Activated CD4-positive, alpha-beta T cell treated with anti-CD3 and anti-CD28 coated beads for 36 hours (primary cell): ENCODE measurements at regions not wholly inside any gene's neighbourhood (a gene's known extent, or its start where the extent isn't known, plus 50 kb on each side); places are given as distances from the start of the nearest gene placed in this dataset.
A peak's percentile ranks its signal among the peaks of the same experiment; 100 is the strongest.
"Not testable (repeated sequence)": the region's sequence is repeated elsewhere in the genome, so short reads cannot be mapped to it uniquely, and the experiment has no call there.

Source experiments
- ATAC-seq: fragments of 200-7000 bp; cut with Tn5 transposase; one replicate; pipeline ENCODE4 v1.10.0; 2021; ENCODE audit warnings: mild to moderate bottlenecking, moderate library complexity
- CTCF ChIA-PET: fragments of 350-600 bp; sonication (Branson Sonifier 250); formaldehyde crosslinking; loops from one replicate; lab custom pipeline; 2021; ENCODE audit warnings: antibody characterized with exemption; lab: Charles Lee
- POLR2A ChIA-PET: fragments of 350-600 bp; sonication (Branson Sonifier 250); formaldehyde crosslinking; loops from one replicate; lab custom pipeline; 2021; ENCODE audit warnings: antibody characterized with exemption, inconsistent platforms; lab: Charles Lee
- DNase-seq: peaks from one replicate; pipeline ENCODE4 v3.0.0-alpha.2; 2020
- H3K27ac Mint-ChIP-seq: one replicate; pipeline ENCODE4 v1.8.0; 2021; ENCODE audit warnings: mixed read lengths
- H3K27me3 Mint-ChIP-seq: one replicate; pipeline ENCODE4 v1.8.0; 2021; ENCODE audit warnings: mixed read lengths
- H3K36me3 Mint-ChIP-seq: one replicate; pipeline ENCODE4 v1.8.0; 2021; ENCODE audit warnings: low read depth, mixed read lengths
- H3K4me1 Mint-ChIP-seq: one replicate; pipeline ENCODE4 v1.8.0; 2021; ENCODE audit warnings: mixed read lengths
- H3K4me3 Mint-ChIP-seq: one replicate; pipeline ENCODE4 v1.8.0; 2021; ENCODE audit warnings: mild to moderate bottlenecking, moderate library complexity, mixed read lengths
- H3K9me3 Mint-ChIP-seq: one replicate; pipeline ENCODE4 v1.8.0; 2021; ENCODE audit warnings: low read depth, mixed read lengths
- intact Hi-C, 2 experiments: fragments of 100-400 bp; cut with DNase I in 1 of 2; cut with micrococcal nuclease in 1 of 2; formaldehyde crosslinking; loops; one replicate each; pipeline versions ENCODE4 v1.14.2 to v1.15.1; 2022 to 2024; cut with DNase I, micrococcal nuclease

- H3K4me1 Mint-ChIP-seq = peaks cover 37% of the 10 kb centered on the region
- H3K27ac Mint-ChIP-seq = peak overlapping the region; percentile 17
- DNase-seq (peak; percentile 71), ATAC-seq (peak; percentile 87)
- peak overlapping the region; percentile 9 for H3K4me3 Mint-ChIP-seq
- no peaks in the 10 kb centered on the region for H3K9me3 Mint-ChIP-seq
- POLR2A ChIA-PET = interaction anchor here (0.6 to 0.7 kb wide), 2 partner anchors 13 to 284 kb away, joined by 3 read pairs; no protein-coding TSS in a partner anchor
- H3K27me3 Mint-ChIP-seq = peaks cover 7% of the 10 kb centered on the region
- no peaks in the 10 kb centered on the region for H3K36me3 Mint-ChIP-seq
- intact Hi-C loops = loop anchor here in 1 of 2 experiments (1.0 to 2.0 kb wide), 2 partner anchors 120 to 720 kb away; no protein-coding TSS in a partner anchor
- CTCF ChIA-PET = no interaction called here
Observed at GRCh38 chr12:9364224-9365176, 156.3 kb upstream of the PZP start.

DNA sequence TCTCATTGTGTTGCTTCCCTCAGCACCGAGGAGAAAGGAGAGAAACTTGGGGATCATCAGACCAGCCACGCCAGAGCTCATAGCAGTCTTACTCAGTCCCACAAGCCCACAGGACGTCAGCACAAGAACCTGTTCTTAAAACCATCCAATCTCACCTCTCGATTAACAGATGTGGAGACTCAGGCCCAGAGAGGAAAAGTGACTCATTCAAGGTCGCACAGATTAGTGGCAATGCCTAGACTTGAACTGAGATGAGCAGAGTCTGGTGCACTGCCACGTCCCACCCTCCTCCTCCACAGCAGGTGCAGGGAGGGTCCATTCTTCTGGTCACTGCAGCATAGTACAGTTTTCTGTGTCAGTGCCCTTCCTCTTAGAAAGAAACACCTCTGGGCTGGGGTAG lies 154.9 kb upstream of the PZP start:
- Mint-ChIP-seq H3K27ac (no peak overlapping the region), H3K27me3 (peaks cover 7% of the 10 kb centered on the region)
- POLR2A ChIA-PET = no interaction called here

GRCh38 chr12:9361879-9362326 lies 153.7 kb upstream of the PZP start:
- ATAC-seq (no peak), DNase-seq (peak; percentile 13)
- Mint-ChIP-seq H3K36me3 (no peaks in the 10 kb centered on the region), H3K4me3 (no peak overlapping the region), H3K4me1 (peaks cover 31% of the 10 kb centered on the region), H3K9me3 (no peaks in the 10 kb centered on the region), H3K27me3 (peaks cover 7% of the 10 kb centered on the region), H3K27ac (no peak overlapping the region)
- ChIA-PET POLR2A (no interaction called here), CTCF (interaction anchor here (0.6 to 1.1 kb wide), 3 partner anchors 8 to 346 kb away, joined by 3 to 7 read pairs (median 4); no protein-coding TSS in a partner anchor)
- intact Hi-C loops = no loop called here

More for the DNA sequence above, 154.9 kb upstream of the PZP start:
- Mint-ChIP-seq H3K4me3 (no peak overlapping the region), H3K36me3 (no peaks in the 10 kb centered on the region), H3K9me3 (no peaks in the 10 kb centered on the region), H3K4me1 (peaks cover 36% of the 10 kb centered on the region)
- DNase-seq (peak; percentile 41), ATAC-seq (peak; percentile 51)
- CTCF ChIA-PET = interaction anchor here (0.6 kb wide), 1 partner anchor 32 kb away, joined by 3 read pairs; no protein-coding TSS in a partner anchor
- intact Hi-C loops = no loop called here

- CTCF ChIA-PET = interaction anchor here (0.6 kb wide), 1 partner anchor 8 kb away, joined by 4 read pairs; no protein-coding TSS in a partner anchor
- POLR2A ChIA-PET, intact Hi-C loops, H3K27ac Mint-ChIP-seq, H3K27me3 Mint-ChIP-seq, H3K4me3 Mint-ChIP-seq: not testable (repeated sequence)
- DNase-seq = peak; percentile 43
- Mint-ChIP-seq H3K36me3 (peaks cover 15% of the 10 kb centered on the region), H3K9me3 (peaks cover 17% of the 10 kb centered on the region), H3K4me1 (peaks cover 11% of the 10 kb centered on the region)
- ATAC-seq = peak; percentile 74
Observed at GRCh38 chr12:9354009-9354754, 146.0 kb upstream of the PZP start.

DNA sequence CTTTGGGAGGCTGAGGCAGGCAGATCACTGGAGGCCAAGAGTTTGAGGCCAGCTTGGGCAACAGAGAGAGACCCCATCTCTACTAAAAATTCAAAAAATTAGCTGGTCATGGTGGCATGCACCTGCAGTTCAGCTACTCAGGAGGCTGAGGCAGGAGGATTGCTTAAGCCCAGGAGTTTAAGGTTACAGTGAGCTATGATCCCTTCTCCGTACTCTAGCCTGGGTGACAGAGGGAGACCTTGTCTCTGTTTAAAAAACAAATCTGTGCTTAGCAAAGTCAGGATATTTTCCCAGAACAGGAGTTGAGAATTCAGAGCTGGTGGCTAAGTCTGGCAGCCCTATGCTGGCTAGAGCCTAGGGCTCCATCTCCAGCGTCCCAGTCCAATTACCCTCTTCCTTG lies 142.9 kb upstream of the PZP start:
- Mint-ChIP-seq H3K36me3 (peaks cover 15% of the 10 kb centered on the region), H3K9me3 (peaks cover 17% of the 10 kb centered on the region), H3K27me3 (no peaks in the 10 kb centered on the region), H3K27ac (no peak overlapping the region), H3K4me3 (no peak overlapping the region), H3K4me1 (peaks cover 16% of the 10 kb centered on the region)
- ChIA-PET POLR2A (interaction anchor here (0.6 kb wide), 2 partner anchors 11 to 14 kb away, joined by 3 read pairs; no protein-coding TSS in a partner anchor), CTCF (interaction anchor here (0.9 to 1.3 kb wide), 2 partner anchors 8 to 11 kb away, joined by 3 to 4 read pairs; no protein-coding TSS in a partner anchor)
- intact Hi-C loops = no loop called here
- ATAC-seq (no peak), DNase-seq (no peak)

- H3K27ac Mint-ChIP-seq = no peak overlapping the region
- no peak for ATAC-seq
- CTCF ChIA-PET = interaction anchor here (0.7 to 0.9 kb wide), 2 partner anchors 10 to 185 kb away, joined by 3 read pairs; no protein-coding TSS in a partner anchor
Observed at GRCh38 chr12:9349888-9350885, 142.0 kb upstream of the PZP start.

DNA sequence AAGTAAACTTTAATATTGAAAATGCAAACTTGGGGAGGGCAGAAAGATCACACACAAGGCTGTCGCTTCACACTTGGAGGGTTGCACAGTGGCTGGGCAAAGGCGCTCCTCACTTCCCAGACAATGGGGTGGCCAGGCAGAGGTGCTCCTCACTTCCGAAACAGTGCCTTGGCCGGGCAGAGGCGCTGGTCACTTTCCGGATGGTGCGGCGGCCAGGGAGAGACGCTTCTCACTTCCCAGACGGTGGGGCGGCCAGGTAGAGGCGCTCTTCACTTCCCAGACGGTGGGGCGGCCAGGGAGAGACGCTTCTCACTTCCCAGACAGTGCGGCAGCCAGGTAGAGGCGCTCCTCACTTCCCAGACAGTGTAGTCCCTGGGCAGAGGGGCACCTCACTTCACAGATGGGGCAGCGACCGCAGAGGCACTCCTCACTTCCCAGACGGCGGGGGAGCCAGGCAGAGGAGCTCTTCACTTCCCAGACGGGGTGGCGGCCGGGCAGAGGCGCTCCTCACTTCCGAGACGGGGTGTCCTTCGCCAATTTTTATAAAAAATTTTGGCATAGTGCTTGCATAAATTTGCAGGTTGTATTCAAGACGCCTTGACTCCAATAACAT lies 140.8 kb upstream of the PZP start:
- ChIA-PET CTCF (no interaction called here), POLR2A (no interaction called here)
- H3K27ac Mint-ChIP-seq = no peak overlapping the region
- DNase-seq (no peak), ATAC-seq (no peak)
- intact Hi-C loops = no loop called here
- H3K36me3 Mint-ChIP-seq = peaks cover 11% of the 10 kb centered on the region
- peaks cover 19% of the 10 kb centered on the region for H3K4me1 Mint-ChIP-seq
- no peak overlapping the region for H3K4me3 Mint-ChIP-seq
- H3K9me3 Mint-ChIP-seq = peaks cover 10% of the 10 kb centered on the region
- no peaks in the 10 kb centered on the region for H3K27me3 Mint-ChIP-seq

More at GRCh38 chr12:9349888-9350885, 142.0 kb upstream of the PZP start:
- Mint-ChIP-seq H3K36me3 (peaks cover 15% of the 10 kb centered on the region), H3K4me3 (no peak overlapping the region), H3K4me1 (peaks cover 21% of the 10 kb centered on the region), H3K27me3 (no peaks in the 10 kb centered on the region), H3K9me3 (peaks cover 17% of the 10 kb centered on the region)
- POLR2A ChIA-PET = interaction anchor here (0.6 kb wide), 2 partner anchors 10 to 44 kb away, joined by 3 read pairs; no protein-coding TSS in a partner anchor
- intact Hi-C loops = no loop called here
- no peak for DNase-seq

GRCh38 chr12:9347328-9348127 lies 139.3 kb upstream of the PZP start:
- ATAC-seq (peak; percentile 74), DNase-seq (peak; percentile 43)
- POLR2A ChIA-PET = no interaction called here
- Mint-ChIP-seq H3K27ac (peak overlapping the region; percentile 17), H3K4me3 (no peak overlapping the region), H3K9me3 (peaks cover 6% of the 10 kb centered on the region), H3K4me1 (peaks cover 19% of the 10 kb centered on the region), H3K27me3 (no peaks in the 10 kb centered on the region), H3K36me3 (peaks cover 10% of the 10 kb centered on the region)
- CTCF ChIA-PET = interaction anchor here (0.7 to 1.7 kb wide), 3 partner anchors 16 to 803 kb away, joined by 3 to 10 read pairs (median 6); no protein-coding TSS in a partner anchor
- intact Hi-C loops = no loop called here

GRCh38 chr12:9346866-9347327 lies 138.7 kb upstream of the PZP start:
- DNase-seq = no peak
- Mint-ChIP-seq H3K27me3 (no peaks in the 10 kb centered on the region), H3K27ac (peak overlapping the region; percentile 17), H3K4me3 (no peak overlapping the region), H3K4me1 (peaks cover 24% of the 10 kb centered on the region), H3K36me3 (peaks cover 4% of the 10 kb centered on the region), H3K9me3 (peaks cover 3% of the 10 kb centered on the region)
- intact Hi-C loops = no loop called here
- CTCF ChIA-PET = interaction anchor here (0.7 to 1.7 kb wide), 3 partner anchors 16 to 803 kb away, joined by 3 to 10 read pairs (median 6); no protein-coding TSS in a partner anchor
- POLR2A ChIA-PET = no interaction called here
- ATAC-seq = no peak
